ENCODE measurements at regions not wholly inside any gene's neighbourhood (a gene's known extent, or its start where the extent isn't known, plus 50 kb on each side); places are given as distances from the start of the nearest gene placed in this dataset.

DNA sequence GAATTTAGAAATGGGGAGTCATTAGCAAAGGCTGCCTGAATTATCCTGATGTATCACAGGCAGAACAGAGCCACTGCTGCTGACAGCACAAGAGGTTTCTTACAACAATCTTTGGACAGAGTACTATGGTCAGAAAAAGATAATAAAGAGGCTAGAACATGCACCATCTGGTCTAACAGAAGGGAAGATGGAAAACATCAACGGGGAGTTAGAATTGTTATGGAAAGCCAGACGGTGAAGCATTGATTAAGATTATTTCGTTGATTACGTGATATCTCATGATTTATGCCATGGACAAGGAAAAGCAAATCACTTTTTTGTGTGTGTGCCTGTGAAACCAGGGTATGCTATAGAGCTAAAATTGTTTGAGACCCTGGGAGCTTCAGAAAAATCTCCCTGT is 409.4 kb upstream of the ETAA1 start:
- dilution Hi-C loops (cut with HindIII; ENCODE audit: low sequenced_read_pairs, unreplicated experiment) (no loop called here), in situ Hi-C loops (cut with MboI; ENCODE audit: low sequenced_read_pairs) (no loop called here), intact Hi-C loops (cut with micrococcal nuclease) (no loop called here)
- Histone ChIP-seq H2AFZ (replicated peaks; ENCODE audit: low read length, poor library complexity) (no peak overlapping the region), H3K27me3 (ENCODE audit: control insufficient read depth, insufficient read depth, low read length) (no peaks in the 10 kb centered on the region; the same call in 1 of the 2 replicates), H2AK5ac (ENCODE audit: low read depth, low read length) (no peak overlapping the region), H4K5ac (ENCODE audit: low read depth, low read length) (no peak overlapping the region), H2BK20ac (ENCODE audit: low read depth, low read length) (no peak overlapping the region), H2BK15ac (ENCODE audit: low read depth, low read length) (no peak overlapping the region), H3K36me3 (ENCODE audit: control insufficient read depth, insufficient read depth, low read length) (no peaks in the 10 kb centered on the region), H2AK9ac (replicated peaks; ENCODE audit: low read depth, low read length, poor library complexity) (no peak overlapping the region), H3K14ac (replicated peaks; ENCODE audit: low read depth, low read length) (no peak overlapping the region), H3K4me3 (ENCODE audit: insufficient read depth, low read depth, low read length) (no peak overlapping the region), H2BK120ac (ENCODE audit: low read depth, low read length) (no peak overlapping the region), H2BK5ac (ENCODE audit: low read depth, low read length, poor library complexity, severe bottlenecking) (no peak overlapping the region), H3K9me3 (ENCODE audit: control insufficient read depth, insufficient read depth, low read length) (no peaks in the 10 kb centered on the region), H3K4ac (ENCODE audit: low read depth, low read length) (no peak overlapping the region), H4K91ac (ENCODE audit: insufficient read depth, low read depth, low read length) (no peak overlapping the region), H3K4me1 (ENCODE audit: control insufficient read depth, insufficient read depth, low read length) (no peaks in the 10 kb centered on the region), H3K79me1 (ENCODE audit: low read depth in 1 of 2, low read length in 2 of 2) (no peaks in the 10 kb centered on the region), H4K8ac (ENCODE audit: low read depth in 2 of 2, low read length in 2 of 2) (no peak overlapping the region), H3K18ac (ENCODE audit: low read depth, low read length) (no peak overlapping the region), H3K27ac (ENCODE audit: insufficient read depth, low read length) (no peak overlapping the region), H3K4me2 (ENCODE audit: low read depth, low read length) (no peak overlapping the region), H3K9me1 (ENCODE audit: insufficient read depth, low read length) (no peaks in the 10 kb centered on the region), H3K56ac (ENCODE audit: extremely low read depth, insufficient read depth, low read length) (no peak overlapping the region), H4K20me1 (ENCODE audit: insufficient read depth, low read length) (no peaks in the 10 kb centered on the region), H3K9ac (ENCODE audit: low read depth, low read length) (no peak overlapping the region), H3K23ac (ENCODE audit: low read depth, low read length) (no peak overlapping the region)
- CTCF ChIA-PET = no interaction called here
- no peak for TF ChIP-seq ELK1 (IDR thresholded peaks at IDR 0.05; ENCODE audit: borderline replicate concordance, low read depth, low read length)
- no peak for TF ChIP-seq SMC3 (IDR thresholded peaks at IDR 0.05; ENCODE audit: low read depth, low read length)
- 78% methylated on average over 3 of the region's 4 CpGs; no CpG with 5 or more reads in 1 of the 2 experiments for WGBS, 2 experiments (ENCODE audit: extremely low coverage in 2 of 2, insufficient read length in 1 of 2)
- ATAC-seq (ENCODE audit: low read depth) (no peak), DNase-seq (no peak)
- BruUV-seq (replicated peaks) = no TSS peak
- POLR2A ChIA-PET (ENCODE audit: unreplicated experiment) = no interaction called here

Measured in IMR-90 (cell line).